Amniotic stem cell (primary cell): ENCODE measurements at regions not wholly inside any gene's neighbourhood (a gene's known extent, or its start where the extent isn't known, plus 50 kb on each side); places are given as distances from the start of the nearest gene placed in this dataset.
"Not testable (repeated sequence)": the region's sequence is repeated elsewhere in the genome, so short reads cannot be mapped to it uniquely, and the experiment has no call there.

Experiments
- DNase-seq: peaks from one replicate; lab custom pipeline; 2025; lab: John Stamatoyannopoulos, UW

- DNase-seq: no peak
Observed at GRCh38 chr17:52738791-52739190, 580.3 kb upstream of the CA10 start.

- DNase-seq: no peak
Observed at GRCh38 chr17:52737071-52737470, 578.6 kb upstream of the CA10 start.

- no peak for DNase-seq
Observed at GRCh38 chr17:52732841-52733240, 574.3 kb upstream of the CA10 start.

- no peak for DNase-seq
Observed at GRCh38 chr17:52724578-52724977, 566.1 kb upstream of the CA10 start.

- DNase-seq: no peak
Observed at GRCh38 chr17:52721910-52722309, 563.4 kb upstream of the CA10 start.

- DNase-seq: no peak
Observed at GRCh38 chr17:52710363-52710901, 551.9 kb upstream of the CA10 start.

- no peak for DNase-seq
Observed at GRCh38 chr17:52709724-52710123, 551.2 kb upstream of the CA10 start.

- DNase-seq: no peak
Observed at GRCh38 chr17:52696362-52696761, 537.8 kb upstream of the CA10 start.

- no peak for DNase-seq
Observed at GRCh38 chr17:52686140-52686539, 527.6 kb upstream of the CA10 start.

GRCh38 chr17:52681480-52681879 is 523.0 kb upstream of the CA10 start:
- no peak for DNase-seq

GRCh38 chr17:52678211-52678610 is 519.7 kb upstream of the CA10 start:
- no peak for DNase-seq

GRCh38 chr17:52674686-52675085 is 516.2 kb upstream of the CA10 start:
- DNase-seq: no peak

- DNase-seq: no peak
Observed at GRCh38 chr17:52673791-52674190, 515.3 kb upstream of the CA10 start.

GRCh38 chr17:52666264-52666663 is 507.8 kb upstream of the CA10 start:
- DNase-seq: no peak

- DNase-seq: no peak
Observed at GRCh38 chr17:52660692-52661091, 502.2 kb upstream of the CA10 start.

GRCh38 chr17:52653014-52653413 is 494.5 kb upstream of the CA10 start:
- no peak for DNase-seq

GRCh38 chr17:52648995-52649394 is 490.5 kb upstream of the CA10 start:
- no peak for DNase-seq

GRCh38 chr17:52647411-52647810 is 488.9 kb upstream of the CA10 start:
- no peak for DNase-seq

GRCh38 chr17:52636443-52636842 is 477.9 kb upstream of the CA10 start:
- no peak for DNase-seq

GRCh38 chr17:52606590-52606989 is 448.1 kb upstream of the CA10 start:
- no peak for DNase-seq

GRCh38 chr17:52606098-52606497 is 447.6 kb upstream of the CA10 start:
- DNase-seq: no peak

GRCh38 chr17:52604105-52604504 is 445.6 kb upstream of the CA10 start:
- DNase-seq: no peak

GRCh38 chr17:52597452-52598215 is 439.1 kb upstream of the CA10 start:
- DNase-seq: not testable (repeated sequence)

GRCh38 chr17:52594516-52594915 is 436.0 kb upstream of the CA10 start:
- DNase-seq: no peak
